ENCODE measurements at regions not wholly inside any gene's neighbourhood (a gene's known extent, or its start where the extent isn't known, plus 50 kb on each side); places are given as distances from the start of the nearest gene placed in this dataset.

DNA sequence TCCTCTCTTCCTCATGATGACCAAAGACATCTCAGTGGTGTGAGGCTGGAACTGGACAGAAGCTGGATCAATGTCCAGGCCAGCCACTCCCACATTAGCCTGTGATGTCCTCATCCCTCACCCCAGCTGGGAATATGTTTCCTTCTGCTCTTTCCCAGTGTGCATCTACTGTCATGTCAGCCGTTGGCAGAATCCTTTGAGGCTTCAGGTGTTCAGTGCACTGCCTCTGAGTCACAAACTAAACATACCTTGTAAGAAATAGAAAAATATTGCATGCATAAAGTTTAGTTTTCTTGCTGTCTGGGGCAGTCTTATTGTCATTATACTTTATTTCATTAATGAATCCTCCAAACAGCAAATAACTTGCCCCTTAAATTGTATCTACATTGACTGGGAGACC is 161.6 kb upstream of the RASGRP1 start:
- no peak for TF ChIP-seq GATA3 (IDR thresholded peaks at IDR 0.05; ENCODE audit: low read depth, low read length)
- no peak for TF ChIP-seq GATA2 (IDR thresholded peaks at IDR 0.05; ENCODE audit: low read depth, low read length)

All from SH-SY5Y (cell line).